Stomach smooth muscle (tissue), 2 donors: ENCODE measurements at regions not wholly inside any gene's neighbourhood (a gene's known extent, or its start where the extent isn't known, plus 50 kb on each side); places are given as distances from the start of the nearest gene placed in this dataset.

ENCODE experiments used
- H3K27ac ChIP-seq: one replicate; pipeline ENCODE4 v1.7.0; 2013; ENCODE audit warnings: mild to moderate bottlenecking, low read length, inconsistent platforms
- H3K27me3 ChIP-seq, 2 donors: one replicate each; pipeline ENCODE4 v1.7.0; 2013; ENCODE audit warnings: low read length in 2 of 2; ENCODE audit not compliant: insufficient read depth in 2 of 2, control insufficient read depth in 1 of 2
- H3K36me3 ChIP-seq, 2 donors: one replicate each; pipeline ENCODE4 v1.7.0; 2013; ENCODE audit warnings: low read length in 2 of 2; ENCODE audit not compliant: control insufficient read depth in 2 of 2, insufficient read depth in 2 of 2
- H3K4me1 ChIP-seq: one replicate; pipeline ENCODE4 v1.7.0; 2013; ENCODE audit warnings: low read length; ENCODE audit not compliant: control insufficient read depth, insufficient read depth
- H3K4me3 ChIP-seq, 2 donors: one replicate each; pipeline ENCODE4 v1.7.0; 2013; ENCODE audit warnings: low read length in 2 of 2
- H3K9ac ChIP-seq, 2 donors: one replicate each; pipeline ENCODE4 v1.7.0; 2013; ENCODE audit warnings: low read length in 2 of 2, mild to moderate bottlenecking in 1 of 2
- H3K9me3 ChIP-seq, 2 donors: one replicate each; pipeline ENCODE4 v1.7.0; 2013; ENCODE audit warnings: low read length in 2 of 2; ENCODE audit not compliant: control insufficient read depth in 2 of 2
- donor health status: healthy.
- donor health status: Pancreatic carcinoma.

DNA sequence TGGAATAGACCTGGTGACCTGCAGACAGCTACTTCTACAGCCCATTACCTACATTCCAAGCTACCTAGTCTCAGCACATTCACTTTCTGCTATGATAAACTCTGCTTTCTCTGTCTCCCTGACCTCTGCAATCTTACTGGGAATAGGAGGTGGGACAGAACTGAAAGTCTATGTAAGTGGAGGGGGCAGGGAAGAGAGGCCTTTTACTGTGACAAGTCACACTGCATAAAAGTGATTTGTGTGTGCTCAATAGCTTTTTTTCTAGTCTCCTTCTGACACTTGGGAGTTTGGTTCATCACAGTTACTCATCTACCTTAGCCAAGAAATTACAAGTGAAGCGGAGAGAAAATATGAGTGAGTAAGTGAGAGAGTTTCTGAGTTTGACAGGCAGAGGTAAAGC, 322.4 kb downstream of the OLFM4 start:
- Histone ChIP-seq H3K9ac (no peak overlapping the region), H3K36me3 (no peaks in the 10 kb centered on the region), H3K4me3 (no peak overlapping the region), H3K27ac (no peak overlapping the region), H3K9me3 (no peaks in the 10 kb centered on the region), H3K4me1 (no peaks in the 10 kb centered on the region), H3K27me3 (no peaks in the 10 kb centered on the region)

DNA sequence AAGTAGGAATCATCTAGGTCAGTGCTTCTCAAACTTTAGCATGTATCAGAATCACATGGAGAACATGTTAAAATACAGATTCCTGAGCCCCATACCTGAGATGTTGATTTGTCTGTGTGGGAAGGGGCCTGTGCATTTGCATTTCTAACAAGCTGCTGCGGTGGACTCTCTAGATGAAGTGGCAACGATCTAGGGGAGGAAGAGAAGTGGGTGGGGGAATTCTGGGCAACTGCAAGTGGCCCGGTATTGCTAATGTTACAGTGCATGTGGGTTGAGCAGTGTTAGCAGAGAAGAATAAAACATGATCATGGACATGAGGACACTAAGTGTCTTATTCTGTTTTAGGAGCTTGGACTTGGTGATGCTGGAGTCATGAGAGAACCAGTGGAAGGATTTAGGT, 329.0 kb downstream of the OLFM4 start:
- no peaks in the 10 kb centered on the region for H3K27me3 ChIP-seq
- no peak overlapping the region for H3K9ac ChIP-seq
- H3K4me3 ChIP-seq: no peak overlapping the region
- no peak overlapping the region for H3K27ac ChIP-seq
- no peaks in the 10 kb centered on the region for H3K4me1 ChIP-seq
- no peaks in the 10 kb centered on the region for H3K9me3 ChIP-seq
- H3K36me3 ChIP-seq: no peaks in the 10 kb centered on the region

DNA sequence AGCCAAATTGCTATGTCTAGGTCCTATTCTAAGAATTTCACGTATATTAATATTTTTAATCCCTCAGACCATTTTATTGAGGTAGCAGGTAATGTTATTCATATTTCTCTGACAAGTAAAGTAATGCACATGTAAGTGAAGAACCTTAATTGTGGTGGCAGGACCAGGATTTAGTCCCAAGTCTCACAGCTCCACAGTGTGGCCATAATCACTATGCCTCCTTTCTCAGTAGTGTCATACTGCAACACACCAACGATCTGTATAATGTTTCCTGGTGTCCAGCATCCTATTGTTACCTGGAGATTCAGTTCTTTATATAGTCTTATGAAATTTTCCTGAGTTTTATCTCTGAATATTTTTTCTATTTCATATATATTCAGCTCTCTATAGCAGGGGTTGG, 340.3 kb downstream of the OLFM4 start:
- Histone ChIP-seq H3K27ac (no peak overlapping the region), H3K36me3 (no peaks in the 10 kb centered on the region), H3K27me3 (no peaks in the 10 kb centered on the region), H3K4me1 (no peaks in the 10 kb centered on the region), H3K9ac (no peak overlapping the region), H3K9me3 (no peaks in the 10 kb centered on the region), H3K4me3 (no peak overlapping the region)

DNA sequence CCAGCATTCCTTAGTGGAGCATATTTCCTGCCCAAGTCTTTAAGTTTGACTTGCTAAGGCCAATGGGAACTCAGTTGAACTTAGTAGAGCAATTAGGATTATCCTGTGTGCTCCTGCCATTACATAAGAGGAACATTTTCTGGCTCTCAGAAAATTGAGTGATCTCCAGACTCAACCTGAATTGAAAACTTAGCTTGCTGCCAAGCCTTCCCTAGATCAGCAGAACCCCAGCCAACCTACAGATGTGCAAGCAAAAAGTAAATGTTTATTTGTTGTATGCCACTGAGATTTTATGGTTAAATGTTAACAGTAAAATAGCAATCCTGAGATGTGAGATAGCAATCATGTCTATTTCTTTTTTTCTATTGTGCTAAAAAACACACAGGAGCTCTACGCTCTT, 350.9 kb downstream of the OLFM4 start:
- Histone ChIP-seq H3K27ac (no peak overlapping the region), H3K9ac (no peak overlapping the region)

DNA sequence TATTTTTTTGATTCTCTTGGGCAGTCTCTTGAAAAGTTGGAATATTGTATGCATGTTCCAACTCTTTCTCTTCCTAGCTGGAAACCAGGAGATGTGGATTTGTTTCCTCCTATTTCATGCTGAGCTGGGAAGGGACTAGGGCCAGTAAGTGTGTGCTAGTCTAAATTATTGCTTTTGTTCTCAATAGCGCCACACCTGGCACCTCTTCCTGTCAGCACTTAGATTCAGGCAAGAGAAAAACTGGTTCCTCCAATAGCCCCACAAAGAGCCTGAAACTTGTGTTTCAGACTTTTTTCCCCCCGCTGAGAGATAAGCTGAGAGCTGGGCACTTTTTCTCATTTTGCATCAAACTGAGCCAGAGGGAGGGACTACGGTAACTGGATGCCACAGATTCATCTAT, 353.4 kb downstream of the OLFM4 start:
- Histone ChIP-seq H3K4me1 (no peaks in the 10 kb centered on the region), H3K27ac (no peak overlapping the region), H3K9ac (no peak overlapping the region), H3K27me3 (no peaks in the 10 kb centered on the region), H3K4me3 (no peak overlapping the region), H3K36me3 (no peaks in the 10 kb centered on the region), H3K9me3 (no peaks in the 10 kb centered on the region)

More for the DNA sequence above, 350.9 kb downstream of the OLFM4 start:
- Histone ChIP-seq H3K36me3 (no peaks in the 10 kb centered on the region), H3K27me3 (no peaks in the 10 kb centered on the region), H3K9me3 (no peaks in the 10 kb centered on the region), H3K4me1 (no peaks in the 10 kb centered on the region), H3K4me3 (no peak overlapping the region)

DNA sequence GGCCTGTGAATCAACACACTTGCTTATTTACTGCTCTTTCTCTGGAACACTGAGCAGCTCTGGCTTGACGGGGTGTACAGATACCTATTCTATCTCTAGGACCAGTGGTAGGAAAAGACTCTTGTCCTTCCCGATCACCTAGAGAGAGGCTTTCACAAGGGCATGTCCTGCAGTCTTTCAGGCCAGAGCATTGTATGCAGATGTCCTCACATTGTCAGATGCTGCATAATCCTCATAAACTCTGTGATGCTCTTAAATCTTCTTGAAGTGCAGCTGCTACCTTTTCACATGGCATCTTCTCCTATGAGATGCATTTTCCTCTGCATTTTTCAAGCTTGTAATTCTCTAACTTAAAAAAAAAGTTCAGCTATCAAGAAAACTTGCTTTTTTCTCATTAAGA, 369.4 kb downstream of the OLFM4 start:
- H3K4me1 ChIP-seq: no peaks in the 10 kb centered on the region
- no peak overlapping the region for H3K9ac ChIP-seq
- H3K27ac ChIP-seq: no peak overlapping the region
- H3K36me3 ChIP-seq: no peaks in the 10 kb centered on the region
- H3K4me3 ChIP-seq: no peak overlapping the region
- H3K9me3 ChIP-seq: no peaks in the 10 kb centered on the region
- no peaks in the 10 kb centered on the region for H3K27me3 ChIP-seq

DNA sequence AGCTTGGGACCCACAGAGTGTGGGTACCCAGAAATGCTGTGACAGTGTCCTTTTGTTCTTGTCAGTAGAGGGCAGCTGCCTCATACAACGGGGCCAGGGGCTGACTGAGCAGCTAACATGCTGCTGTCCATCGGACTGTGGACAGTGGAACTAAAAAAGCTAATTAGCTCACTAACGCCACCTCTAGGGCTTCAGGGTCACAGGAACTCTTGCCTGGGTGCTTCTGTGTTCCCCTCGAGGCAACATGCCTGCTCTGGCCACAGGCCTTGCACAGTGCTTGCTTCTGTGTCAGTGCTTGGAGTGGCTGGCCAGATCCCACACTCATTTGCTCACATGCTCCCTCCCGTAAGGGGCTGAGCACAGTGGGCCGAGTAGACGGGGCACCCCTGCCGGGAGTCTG, 377.0 kb downstream of the OLFM4 start:
- Histone ChIP-seq H3K9ac (no peak overlapping the region), H3K36me3 (no peaks in the 10 kb centered on the region), H3K4me1 (no peaks in the 10 kb centered on the region), H3K4me3 (no peak overlapping the region), H3K9me3 (no peaks in the 10 kb centered on the region), H3K27me3 (no peaks in the 10 kb centered on the region), H3K27ac (no peak overlapping the region)

DNA sequence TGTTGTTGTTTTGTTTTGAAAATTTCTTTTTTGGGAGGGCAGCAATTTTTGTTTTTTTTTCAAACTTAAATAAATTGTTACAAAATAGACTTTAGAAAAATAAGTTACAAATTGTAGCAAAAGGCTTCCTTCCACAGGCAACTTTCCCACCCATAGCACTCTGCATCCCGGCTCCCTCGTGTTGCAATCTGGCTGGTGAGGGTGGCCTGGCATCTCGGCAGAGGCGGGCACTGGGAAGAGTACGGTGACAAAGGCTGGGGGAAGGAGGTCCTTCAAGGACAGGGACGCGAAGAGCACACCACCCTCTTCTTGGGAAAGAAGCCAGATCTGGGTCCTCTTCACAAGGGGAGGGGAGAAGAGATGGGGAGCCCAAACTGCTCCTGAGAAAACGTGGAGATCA, 379.7 kb downstream of the OLFM4 start:
- Histone ChIP-seq H3K4me3 (no peak overlapping the region), H3K36me3 (no peaks in the 10 kb centered on the region), H3K9ac (no peak overlapping the region), H3K27me3 (no peaks in the 10 kb centered on the region), H3K27ac (no peak overlapping the region), H3K4me1 (no peaks in the 10 kb centered on the region), H3K9me3 (no peaks in the 10 kb centered on the region)

DNA sequence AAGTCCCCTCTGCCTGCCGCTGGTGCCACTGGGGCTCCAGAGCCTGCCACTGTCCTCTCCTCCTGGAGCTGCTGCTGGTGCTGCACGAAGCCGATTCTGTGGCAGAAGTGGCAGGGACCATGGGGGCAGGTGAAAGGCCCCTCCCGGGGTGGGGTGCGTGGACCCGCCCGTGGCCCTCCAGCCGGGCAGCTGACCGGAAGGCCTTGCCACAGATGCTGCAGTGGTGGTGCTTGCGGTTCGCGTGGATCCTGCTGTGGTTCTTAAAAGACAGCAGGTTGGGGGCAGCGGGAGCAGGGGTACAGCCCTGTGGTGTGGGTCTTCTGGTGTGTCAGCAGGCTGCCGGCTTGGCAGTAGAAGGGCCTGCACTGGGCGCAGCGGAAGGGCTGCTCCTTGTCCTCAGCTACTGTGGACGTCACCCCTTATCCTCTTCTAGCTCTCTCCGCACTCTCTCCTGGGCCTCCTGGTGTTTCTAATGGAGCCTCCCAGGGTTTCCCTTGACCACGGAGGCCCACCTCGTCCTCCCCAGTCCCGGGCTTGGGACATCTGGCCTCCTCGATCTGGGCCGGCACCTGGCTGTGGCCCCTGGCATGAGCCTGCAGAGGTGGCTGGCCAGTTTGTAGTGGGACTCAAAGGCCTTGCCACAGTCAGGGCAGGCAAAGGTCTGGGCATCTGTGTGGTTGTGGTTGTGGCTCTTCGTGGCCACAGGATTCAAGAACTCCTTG, 380.4 kb downstream of the OLFM4 start:
- no peaks in the 10 kb centered on the region for H3K4me1 ChIP-seq
- H3K9ac ChIP-seq: no peak overlapping the region

DNA sequence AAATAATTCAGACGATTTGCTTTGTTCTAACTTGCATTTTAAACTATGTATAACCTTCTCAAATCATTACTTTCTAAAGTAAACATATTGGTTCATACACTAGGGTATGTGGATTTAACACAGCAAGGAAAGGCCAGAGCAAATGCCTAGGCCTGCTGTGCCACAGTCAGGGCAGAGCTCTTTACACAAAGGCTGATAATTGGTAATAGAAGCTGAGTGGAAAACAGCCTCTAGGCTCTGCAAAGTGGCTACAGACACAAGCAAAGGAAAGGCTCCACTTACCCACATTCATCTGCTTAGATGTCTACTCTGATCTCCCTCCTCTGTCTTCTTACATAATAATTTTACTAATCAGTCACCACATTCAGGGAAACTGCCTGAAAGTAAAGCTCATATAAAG, 382.9 kb downstream of the OLFM4 start:
- H3K36me3 ChIP-seq: no peaks in the 10 kb centered on the region
- H3K4me3 ChIP-seq: no peak overlapping the region
- no peak overlapping the region for H3K9ac ChIP-seq
- H3K9me3 ChIP-seq: no peaks in the 10 kb centered on the region
- no peak overlapping the region for H3K27ac ChIP-seq
- no peaks in the 10 kb centered on the region for H3K4me1 ChIP-seq
- no peaks in the 10 kb centered on the region for H3K27me3 ChIP-seq

More for the DNA sequence above, 380.4 kb downstream of the OLFM4 start:
- Histone ChIP-seq H3K9me3 (no peaks in the 10 kb centered on the region), H3K27ac (no peak overlapping the region), H3K4me3 (no peak overlapping the region), H3K36me3 (no peaks in the 10 kb centered on the region), H3K27me3 (no peaks in the 10 kb centered on the region)

DNA sequence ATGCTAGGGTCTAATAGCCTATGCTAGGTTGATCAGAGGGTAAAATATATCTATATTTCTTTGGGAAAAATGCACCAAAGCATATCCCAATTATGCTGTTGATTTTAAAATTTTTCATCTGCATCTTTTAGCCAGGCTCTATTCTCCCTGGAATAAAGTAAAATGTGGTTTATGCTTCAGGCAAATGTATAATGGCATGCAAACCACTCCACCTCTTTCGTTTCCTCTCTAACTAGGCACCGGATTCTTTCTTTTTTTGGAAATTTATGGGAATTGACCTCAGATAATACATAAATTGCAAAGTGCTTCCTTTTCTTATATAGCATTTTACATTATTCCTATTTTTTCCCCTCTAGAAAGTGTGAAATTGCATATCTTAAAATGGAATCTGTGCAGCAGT, 386.5 kb downstream of the OLFM4 start:
- Histone ChIP-seq H3K9ac (no peak overlapping the region), H3K9me3 (no peaks in the 10 kb centered on the region), H3K36me3 (no peaks in the 10 kb centered on the region), H3K4me1 (no peaks in the 10 kb centered on the region), H3K4me3 (no peak overlapping the region), H3K27ac (no peak overlapping the region), H3K27me3 (no peaks in the 10 kb centered on the region)
